Cardiac fibroblast (primary cell): ENCODE measurements at regions not wholly inside any gene's neighbourhood (a gene's known extent, or its start where the extent isn't known, plus 50 kb on each side); places are given as distances from the start of the nearest gene placed in this dataset.

Source experiments
- DNase-seq, 2 donors: peaks; one replicate each; pipeline versions ENCODE4 v3.0.0 to v3.0.0-alpha.2; 2010; ENCODE audit warnings: low read depth in 2 of 2
- H3K4me3 ChIP-seq, 2 donors: replicated peaks in 1 of 2; 1 replicate in 1 of 2; 2 replicates in 1 of 2; pipeline ENCODE4 v1.5.1; 2011; ENCODE audit warnings: low read depth in 2 of 2, low read length in 2 of 2, mild to moderate bottlenecking in 2 of 2, moderate library complexity in 1 of 2
- CTCF ChIP-seq: IDR thresholded peaks from one replicate; pipeline ENCODE4 v1.5.1; 2011; ENCODE audit warnings: low read depth, mild to moderate bottlenecking, low read length, inconsistent platforms

GRCh38 chr17:69900101-69900500, 174.9 kb upstream of the KCNJ16 start:
- no peak overlapping the region for H3K4me3 ChIP-seq
- DNase-seq = no peak
- TF ChIP-seq CTCF = no peak

- no peak overlapping the region for H3K4me3 ChIP-seq
- DNase-seq = peak in 1 of 2 donors; percentile 55
- TF ChIP-seq CTCF = no peak
Observed at GRCh38 chr17:69900829-69901228, 174.2 kb upstream of the KCNJ16 start.

GRCh38 chr17:69906306-69906705, 168.7 kb upstream of the KCNJ16 start:
- no peak for TF ChIP-seq CTCF
- no peak overlapping the region for H3K4me3 ChIP-seq
- DNase-seq = no peak

GRCh38 chr17:69907132-69907847, 167.7 kb upstream of the KCNJ16 start:
- no peak overlapping the region for H3K4me3 ChIP-seq
- TF ChIP-seq CTCF = no peak

GRCh38 chr17:69908626-69909368, 166.2 kb upstream of the KCNJ16 start:
- no peak for TF ChIP-seq CTCF
- no peak for DNase-seq
- H3K4me3 ChIP-seq = no peak overlapping the region

More at GRCh38 chr17:69907132-69907847, 167.7 kb upstream of the KCNJ16 start:
- peak; percentile 7 to 42 for DNase-seq

GRCh38 chr17:69909389-69909788, 165.6 kb upstream of the KCNJ16 start:
- peak in 1 of 2 donors; percentile 44 for DNase-seq
- no peak for TF ChIP-seq CTCF
- no peak overlapping the region for H3K4me3 ChIP-seq
